ENCODE measurements at regions not wholly inside any gene's neighbourhood (a gene's known extent, or its start where the extent isn't known, plus 50 kb on each side); places are given as distances from the start of the nearest gene placed in this dataset.

- intact Hi-C loops (cut with micrococcal nuclease): no loop called here
- ATAC-seq (no peak), DNase-seq (no peak)
Measured at GRCh38 chr13:48761256-48761655, 107.5 kb downstream of the CYSLTR2 start.

GRCh38 chr13:48769107-48769704 lies 115.5 kb downstream of the CYSLTR2 start:
- peak; percentile 32 for DNase-seq
- ATAC-seq: peak; percentile 92

GRCh38 chr13:48770372-48770771 lies 116.6 kb downstream of the CYSLTR2 start:
- ATAC-seq (no peak), DNase-seq (no peak)
- intact Hi-C loops (cut with micrococcal nuclease): no loop called here

More at GRCh38 chr13:48769107-48769704, 115.5 kb downstream of the CYSLTR2 start:
- intact Hi-C loops (cut with micrococcal nuclease): loop anchor here (2.0 kb wide), 1 partner anchor 174 kb away; no protein-coding TSS in a partner anchor

- DNase-seq (no peak), ATAC-seq (no peak)
- intact Hi-C loops (cut with micrococcal nuclease): no loop called here
Measured at GRCh38 chr13:48772908-48773307, 119.2 kb downstream of the CYSLTR2 start.

- ATAC-seq (no peak), DNase-seq (no peak)
- intact Hi-C loops (cut with micrococcal nuclease): no loop called here
Measured at GRCh38 chr13:48773531-48774275, 120.0 kb downstream of the CYSLTR2 start.

DNA sequence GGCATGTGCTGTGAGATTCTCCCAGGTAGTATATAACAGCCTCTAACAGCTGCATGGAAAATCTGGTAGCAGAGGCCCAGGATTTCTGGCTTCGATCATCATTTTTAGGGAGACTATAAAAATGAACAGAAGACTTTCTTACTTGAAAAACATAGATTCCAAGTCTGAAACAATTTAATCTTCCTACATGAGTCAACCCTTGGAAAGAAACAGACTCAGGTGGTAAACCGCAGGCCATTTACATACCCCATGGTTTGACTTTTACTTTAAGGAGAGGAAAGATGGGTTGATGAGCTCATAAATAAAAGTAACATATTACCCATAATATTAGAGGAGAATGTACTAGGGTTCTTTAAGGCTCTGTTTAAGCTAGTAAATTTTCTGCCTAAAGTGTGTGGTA lies 121.6 kb downstream of the CYSLTR2 start:
- DNase-seq (no peak), ATAC-seq (no peak)
- intact Hi-C loops (cut with micrococcal nuclease): no loop called here

DNA sequence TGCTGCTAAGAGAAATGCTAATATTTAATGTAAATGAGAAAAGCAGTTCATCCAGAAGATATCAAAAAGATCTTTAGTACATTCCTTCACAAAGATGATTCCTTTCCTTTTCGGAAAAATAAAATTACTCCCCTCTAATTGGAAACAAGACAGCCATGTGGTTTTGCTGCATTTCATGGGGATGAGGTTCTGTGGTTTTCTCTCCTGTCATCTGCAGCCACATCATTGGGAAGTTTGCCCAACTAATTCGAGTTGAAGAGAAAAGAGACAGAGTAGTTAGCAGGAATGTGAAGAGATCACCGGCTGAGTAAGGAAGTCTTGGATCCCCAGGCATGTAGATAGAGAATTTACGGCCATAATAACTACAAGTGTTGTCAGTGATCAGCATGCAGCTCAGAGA lies 122.1 kb downstream of the CYSLTR2 start:
- ATAC-seq: no peak
- intact Hi-C loops (cut with micrococcal nuclease): no loop called here
- DNase-seq: no peak

DNA sequence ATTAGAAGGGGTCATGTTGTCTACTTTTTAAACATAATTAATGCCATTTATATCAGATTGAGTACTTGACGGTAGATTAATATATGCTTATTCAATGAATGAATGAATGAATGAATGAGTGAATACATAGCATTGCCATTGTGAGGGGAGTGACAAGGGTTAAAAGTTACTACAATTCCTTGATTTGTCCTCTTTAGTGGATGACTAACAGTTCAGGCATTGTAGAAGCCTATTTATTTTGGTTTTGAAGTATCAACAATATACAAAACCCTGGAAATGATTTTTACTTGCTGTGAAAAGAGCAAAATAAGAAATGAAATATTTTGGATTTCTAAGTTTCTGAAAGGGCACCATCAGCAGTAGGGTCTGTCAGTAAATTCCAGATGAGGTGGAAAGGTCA lies 122.7 kb downstream of the CYSLTR2 start:
- intact Hi-C loops (cut with micrococcal nuclease): no loop called here

DNA sequence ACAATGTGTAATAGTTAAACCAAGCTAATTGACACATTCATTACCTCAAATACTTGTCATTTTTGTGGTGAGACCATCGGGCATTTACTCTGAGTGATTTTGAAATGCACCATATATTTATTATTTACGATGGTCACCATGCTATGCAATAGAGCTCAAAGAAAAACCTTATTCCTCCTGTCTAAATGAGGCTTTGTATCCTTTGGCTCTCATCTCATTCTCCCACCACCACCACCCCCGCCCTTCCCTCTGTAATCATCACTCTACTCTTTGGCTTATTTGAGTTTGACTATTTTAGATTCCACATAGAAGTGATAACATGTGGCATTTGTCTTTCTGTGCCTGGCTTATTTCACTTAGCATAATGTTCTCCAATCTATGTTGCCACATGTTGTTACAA lies 124.9 kb downstream of the CYSLTR2 start:
- ATAC-seq (peak; percentile 58), DNase-seq (no peak)
- intact Hi-C loops (cut with micrococcal nuclease): no loop called here

More for the DNA sequence above, 122.7 kb downstream of the CYSLTR2 start:
- no peak for ATAC-seq
- no peak for DNase-seq

- DNase-seq (no peak), ATAC-seq (no peak)
- intact Hi-C loops (cut with micrococcal nuclease): no loop called here
Measured at GRCh38 chr13:48780713-48781341, 127.1 kb downstream of the CYSLTR2 start.

DNA sequence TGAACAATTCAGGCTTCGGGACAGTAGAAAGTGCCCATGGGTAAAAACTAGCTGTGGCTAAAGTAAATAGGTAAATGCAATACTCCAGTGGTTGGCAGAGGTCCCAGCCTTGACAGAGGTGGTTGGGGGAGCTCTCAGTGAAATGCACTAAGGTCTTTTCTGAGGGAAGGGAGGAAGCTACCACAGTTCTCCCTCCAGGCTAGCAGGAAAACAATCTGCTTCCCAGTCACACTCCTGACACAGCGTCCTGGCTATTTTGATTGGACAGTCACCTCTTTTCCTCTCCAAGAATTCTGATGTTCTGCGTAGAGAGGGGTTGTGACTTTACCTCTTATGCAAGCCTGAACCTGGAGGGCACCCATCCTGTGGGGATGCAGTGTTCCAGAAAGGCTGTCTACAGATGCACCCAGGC lies 128.7 kb downstream of the CYSLTR2 start:
- intact Hi-C loops (cut with micrococcal nuclease): no loop called here
- no peak for DNase-seq
- ATAC-seq: no peak

- intact Hi-C loops (cut with micrococcal nuclease): no loop called here
- peak; percentile 73 for DNase-seq
- peak; percentile 85 for ATAC-seq
Measured at GRCh38 chr13:48783181-48783630, 129.5 kb downstream of the CYSLTR2 start.

GRCh38 chr13:48783695-48784230 lies 130.0 kb downstream of the CYSLTR2 start:
- DNase-seq (no peak), ATAC-seq (peak; percentile 8)
- intact Hi-C loops (cut with micrococcal nuclease): no loop called here

GRCh38 chr13:48784916-48785548 lies 131.3 kb downstream of the CYSLTR2 start:
- DNase-seq (no peak), ATAC-seq (no peak)
- intact Hi-C loops (cut with micrococcal nuclease): no loop called here

- DNase-seq (no peak), ATAC-seq (no peak)
- intact Hi-C loops (cut with micrococcal nuclease): no loop called here
Measured at GRCh38 chr13:48790199-48790598, 136.5 kb downstream of the CYSLTR2 start.

GRCh38 chr13:48790966-48791365 lies 137.2 kb downstream of the CYSLTR2 start:
- intact Hi-C loops (cut with micrococcal nuclease): no loop called here
- DNase-seq (no peak), ATAC-seq (no peak)

DNA sequence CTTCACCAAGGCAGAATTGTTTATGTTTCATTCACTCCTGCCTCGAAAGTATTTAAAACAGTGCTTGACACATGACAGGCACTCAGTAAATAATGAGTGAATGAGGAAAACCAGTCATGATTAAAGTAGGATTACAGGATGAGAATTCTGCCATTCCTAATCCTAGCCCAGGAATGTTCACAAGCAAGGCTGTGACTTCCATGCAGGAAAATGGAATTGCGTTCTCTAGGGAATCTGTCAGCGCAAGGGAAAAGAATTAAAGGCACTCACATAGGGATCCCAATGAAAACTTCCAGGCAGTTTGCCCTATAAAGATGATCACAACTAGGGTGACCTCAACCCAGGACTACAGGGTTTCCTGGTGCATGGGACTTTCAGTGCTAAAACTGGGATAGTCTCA lies 143.4 kb downstream of the CYSLTR2 start:
- DNase-seq (no peak), ATAC-seq (no peak)
- intact Hi-C loops (cut with micrococcal nuclease): no loop called here

GRCh38 chr13:48797761-48798160 lies 144.0 kb downstream of the CYSLTR2 start:
- DNase-seq (no peak), ATAC-seq (no peak)
- intact Hi-C loops (cut with micrococcal nuclease): no loop called here

DNA sequence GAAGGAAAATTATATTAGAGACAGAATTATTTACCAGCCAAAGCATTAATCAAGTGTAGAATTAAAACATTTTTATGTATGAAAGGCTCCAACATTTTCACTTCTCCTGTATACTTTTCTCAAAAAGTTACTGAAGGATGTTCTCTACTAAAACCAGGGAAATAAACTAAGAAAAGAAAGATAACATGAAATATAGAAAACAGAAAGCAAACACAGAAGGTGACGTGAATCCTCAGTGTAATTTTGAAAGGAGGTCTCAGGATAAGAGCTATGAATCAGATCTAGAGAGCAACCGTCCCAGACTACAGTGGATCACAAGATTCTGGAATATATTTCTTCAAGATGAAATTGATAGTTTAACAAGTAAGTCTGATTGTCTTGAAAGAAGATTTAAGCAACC lies 144.5 kb downstream of the CYSLTR2 start:
- no peak for DNase-seq
- intact Hi-C loops (cut with micrococcal nuclease): no loop called here
- ATAC-seq: no peak

DNA sequence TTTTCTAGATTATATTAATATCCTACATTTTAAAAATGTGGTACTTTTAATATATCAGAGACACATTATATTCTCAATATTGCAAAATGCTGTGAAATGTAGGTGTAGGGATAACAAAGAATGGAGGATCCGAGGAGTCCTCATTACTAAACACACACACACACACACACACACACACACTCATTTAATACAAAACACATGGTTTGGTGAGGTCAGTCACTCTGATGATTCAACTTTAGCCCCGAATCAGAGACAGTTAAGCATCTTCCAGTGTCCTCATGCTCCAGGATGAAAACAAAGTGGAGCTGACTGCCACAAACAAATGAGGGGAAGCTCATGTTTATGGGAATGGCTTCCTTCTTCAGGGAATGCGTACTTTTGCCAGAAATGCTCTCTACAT lies 147.5 kb downstream of the CYSLTR2 start:
- intact Hi-C loops (cut with micrococcal nuclease): no loop called here
- DNase-seq: no peak
- ATAC-seq: no peak

Data from left ventricle myocardium superior (tissue), 1 donor.